Osteoblast (primary cell): ENCODE measurements at regions not wholly inside any gene's neighbourhood (a gene's known extent, or its start where the extent isn't known, plus 50 kb on each side); places are given as distances from the start of the nearest gene placed in this dataset.
"Not testable (repeated sequence)": the region's sequence is repeated elsewhere in the genome, so short reads cannot be mapped to it uniquely, and the experiment has no call there.

Experiments
- DNase-seq: peaks from one replicate; pipeline ENCODE4 v3.0.0; 2011; ENCODE audit warnings: low spot score, mixed read lengths; ENCODE audit not compliant: insufficient read length; ENCODE audit errors: missing footprints
- H2AFZ ChIP-seq: 2 replicates; pipeline ENCODE4 v1.6.0; 2011; ENCODE audit warnings: mild to moderate bottlenecking, low read length
- H3K27ac ChIP-seq: 2 replicates; pipeline ENCODE4 v1.5.1; 2011; ENCODE audit warnings: mild to moderate bottlenecking, low read depth, low read length, moderate library complexity
- H3K27me3 ChIP-seq: 2 replicates; pipeline ENCODE4 v1.6.0; 2012; ENCODE audit warnings: mild to moderate bottlenecking, control low read depth, inconsistent platforms, low read length, moderate library complexity; ENCODE audit not compliant: insufficient read depth
- H3K36me3 ChIP-seq: 2 replicates; pipeline ENCODE4 v1.5.1; 2011; ENCODE audit warnings: mild to moderate bottlenecking, low read length, control low read depth, moderate library complexity; ENCODE audit not compliant: insufficient read depth
- H3K4me1 ChIP-seq: 2 replicates; pipeline ENCODE4 v1.5.1; 2011; ENCODE audit warnings: mild to moderate bottlenecking, low read length, control low read depth, moderate library complexity; ENCODE audit not compliant: insufficient read depth
- H3K4me2 ChIP-seq: 2 replicates; pipeline ENCODE4 v1.6.0; 2011; ENCODE audit warnings: mild to moderate bottlenecking, low read length; ENCODE audit not compliant: insufficient read depth
- H3K4me3 ChIP-seq: fragments of 200-600 bp; sonication (generic); 3 replicates; pipeline ENCODE4 v1.5.1; 2012; ENCODE audit warnings: mild to moderate bottlenecking, low read length, inconsistent platforms; ENCODE audit not compliant: insufficient read depth
- H3K79me2 ChIP-seq: 2 replicates; pipeline ENCODE4 v1.6.0; 2012; ENCODE audit warnings: mild to moderate bottlenecking, low read length, control low read depth, inconsistent platforms; ENCODE audit not compliant: insufficient read depth
- H3K9me3 ChIP-seq: 2 replicates; pipeline ENCODE4 v1.5.1; 2011; ENCODE audit warnings: low read depth, low read length, control low read depth
- H4K20me1 ChIP-seq: 2 replicates; pipeline ENCODE4 v1.6.0; 2012; ENCODE audit warnings: mild to moderate bottlenecking, low read length, control low read depth; ENCODE audit not compliant: insufficient read depth
- CTCF ChIP-seq: IDR thresholded peaks from 2 replicates; pipeline ENCODE4 v1.5.1; 2011; ENCODE audit warnings: mild to moderate bottlenecking, low read depth, low read length, moderate library complexity; ENCODE audit errors: extremely low read depth

- Histone ChIP-seq H3K79me2 (no peaks in the 10 kb centered on the region), H3K4me3 (no peak overlapping the region), H3K36me3 (no peaks in the 10 kb centered on the region), H4K20me1 (no peaks in the 10 kb centered on the region), H2AFZ (no peak overlapping the region), H3K27ac (no peak overlapping the region), H3K4me2 (no peak overlapping the region), H3K4me1 (no peaks in the 10 kb centered on the region), H3K27me3 (no peaks in the 10 kb centered on the region), H3K9me3 (peaks cover 4% of the 10 kb centered on the region)
- no peak for TF ChIP-seq CTCF
- DNase-seq: no peak
Measured at GRCh38 chr16:7239547-7239946, 93.1 kb upstream of the RBFOX1 start.

GRCh38 chr16:7236824-7237410 is 95.7 kb upstream of the RBFOX1 start:
- Histone ChIP-seq H3K4me1 (no peaks in the 10 kb centered on the region), H3K79me2 (no peaks in the 10 kb centered on the region), H4K20me1 (no peaks in the 10 kb centered on the region), H3K9me3 (peaks cover 4% of the 10 kb centered on the region), H2AFZ (no peak overlapping the region), H3K27me3 (no peaks in the 10 kb centered on the region), H3K4me3 (no peak overlapping the region), H3K27ac (no peak overlapping the region), H3K4me2 (no peak overlapping the region), H3K36me3 (no peaks in the 10 kb centered on the region)
- TF ChIP-seq CTCF: no peak
- DNase-seq: no peak

- peaks cover 4% of the 10 kb centered on the region for H3K9me3 ChIP-seq
- TF ChIP-seq CTCF: no peak
- H3K27ac ChIP-seq: no peak overlapping the region
- no peaks in the 10 kb centered on the region for H3K4me1 ChIP-seq
- no peaks in the 10 kb centered on the region for H3K79me2 ChIP-seq
- no peak for DNase-seq
- no peaks in the 10 kb centered on the region for H3K36me3 ChIP-seq
- H2AFZ ChIP-seq: no peak overlapping the region
- no peaks in the 10 kb centered on the region for H4K20me1 ChIP-seq
- no peak overlapping the region for H3K4me3 ChIP-seq
- H3K27me3 ChIP-seq: no peaks in the 10 kb centered on the region
- H3K4me2 ChIP-seq: no peak overlapping the region
Measured at GRCh38 chr16:7233975-7234374, 98.7 kb upstream of the RBFOX1 start.

- peaks cover 4% of the 10 kb centered on the region for H3K9me3 ChIP-seq
- no peak for DNase-seq
- no peaks in the 10 kb centered on the region for H3K36me3 ChIP-seq
- no peak for TF ChIP-seq CTCF
- H3K27me3 ChIP-seq: no peaks in the 10 kb centered on the region
- no peak overlapping the region for H2AFZ ChIP-seq
- no peaks in the 10 kb centered on the region for H3K79me2 ChIP-seq
- H3K4me2 ChIP-seq: no peak overlapping the region
- H3K27ac ChIP-seq: no peak overlapping the region
- H3K4me3 ChIP-seq: no peak overlapping the region
- no peaks in the 10 kb centered on the region for H3K4me1 ChIP-seq
- no peaks in the 10 kb centered on the region for H4K20me1 ChIP-seq
Measured at GRCh38 chr16:7231762-7232161, 100.9 kb upstream of the RBFOX1 start.

DNA sequence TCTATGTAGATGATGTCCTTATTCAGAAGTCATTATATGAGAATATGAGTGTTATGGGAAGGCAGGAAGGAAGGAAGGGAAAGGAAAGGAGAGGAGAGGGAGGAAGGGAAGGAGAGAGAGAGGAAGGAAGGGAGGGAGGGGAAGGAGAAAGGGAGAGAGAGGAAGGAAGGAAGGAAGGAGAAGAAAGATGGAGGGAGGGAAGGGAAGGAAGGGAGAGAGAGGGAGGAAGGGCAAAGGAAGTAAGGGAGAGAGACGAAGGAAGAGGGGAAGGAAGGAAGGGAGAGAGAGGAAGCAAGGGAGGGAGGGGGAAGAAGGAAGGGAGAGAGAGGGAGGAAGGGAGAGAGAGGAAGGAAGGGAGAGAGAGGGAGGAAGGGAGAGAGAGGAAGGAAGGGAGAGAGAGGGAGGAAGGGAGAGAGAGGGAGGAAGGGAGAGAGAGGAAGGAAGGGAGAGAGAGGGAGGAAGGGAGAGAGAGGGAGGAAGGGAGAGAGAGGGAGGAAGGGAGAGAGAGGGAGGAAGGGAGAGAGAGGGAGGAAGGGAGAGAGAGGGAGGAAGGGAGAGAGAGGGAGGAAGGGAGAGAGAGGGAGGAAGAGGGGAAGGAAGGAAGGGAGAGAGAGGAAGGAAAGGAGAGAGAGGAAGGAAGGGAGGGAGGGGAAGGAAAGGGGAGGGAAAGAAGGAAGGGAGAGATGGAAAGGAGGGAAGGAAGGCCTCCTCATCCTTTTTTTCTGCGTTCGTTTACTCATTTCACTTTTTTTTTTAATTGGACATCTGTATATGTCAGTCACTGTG is 103.0 kb upstream of the RBFOX1 start:
- not testable (repeated sequence) for H4K20me1 ChIP-seq, H3K27me3 ChIP-seq, H3K4me1 ChIP-seq, H2AFZ ChIP-seq, H3K4me3 ChIP-seq, H3K4me2 ChIP-seq, H3K36me3 ChIP-seq, DNase-seq, H3K27ac ChIP-seq, H3K79me2 ChIP-seq, H3K9me3 ChIP-seq
